ENCODE measurements at regions not wholly inside any gene's neighbourhood (a gene's known extent, or its start where the extent isn't known, plus 50 kb on each side); places are given as distances from the start of the nearest gene placed in this dataset.

GRCh38 chr6:11432713-11433450 lies 104.7 kb upstream of the TMEM170B start:
- TF ChIP-seq CTCF (CRISPR knock-in tag; IDR thresholded peaks at IDR 0.05), result no peak
- no peak for TF ChIP-seq SMC3 (IDR thresholded peaks at IDR 0.05; ENCODE audit: low read length)

All from HepG2 (cell line).